Neuron (in vitro differentiated cells): ENCODE measurements at regions not wholly inside any gene's neighbourhood (a gene's known extent, or its start where the extent isn't known, plus 50 kb on each side); places are given as distances from the start of the nearest gene placed in this dataset.
"Not testable (repeated sequence)": the region's sequence is repeated elsewhere in the genome, so short reads cannot be mapped to it uniquely, and the experiment has no call there.

Source experiments
- H2AFZ ChIP-seq: one replicate; pipeline ENCODE4 v1.6.1; 2013; ENCODE audit warnings: low read depth, mild to moderate bottlenecking, inconsistent platforms, low read length, moderate library complexity
- H3K27me3 ChIP-seq: one replicate; pipeline ENCODE4 v1.6.1; 2013; ENCODE audit warnings: low read length; ENCODE audit not compliant: insufficient read depth
- H3K36me3 ChIP-seq: one replicate; pipeline ENCODE4 v1.6.1; 2013; ENCODE audit warnings: low read length; ENCODE audit not compliant: insufficient read depth
- H3K4me1 ChIP-seq: one replicate; pipeline ENCODE4 v1.6.1; 2013; ENCODE audit warnings: low read length; ENCODE audit not compliant: insufficient read depth
- H3K4me3 ChIP-seq: 2 replicates; pipeline ENCODE4 v1.5.1; 2013; ENCODE audit warnings: mild to moderate bottlenecking, low read length, moderate library complexity
- H3K9me3 ChIP-seq: one replicate; pipeline ENCODE4 v1.6.1; 2013; ENCODE audit warnings: low read length

DNA sequence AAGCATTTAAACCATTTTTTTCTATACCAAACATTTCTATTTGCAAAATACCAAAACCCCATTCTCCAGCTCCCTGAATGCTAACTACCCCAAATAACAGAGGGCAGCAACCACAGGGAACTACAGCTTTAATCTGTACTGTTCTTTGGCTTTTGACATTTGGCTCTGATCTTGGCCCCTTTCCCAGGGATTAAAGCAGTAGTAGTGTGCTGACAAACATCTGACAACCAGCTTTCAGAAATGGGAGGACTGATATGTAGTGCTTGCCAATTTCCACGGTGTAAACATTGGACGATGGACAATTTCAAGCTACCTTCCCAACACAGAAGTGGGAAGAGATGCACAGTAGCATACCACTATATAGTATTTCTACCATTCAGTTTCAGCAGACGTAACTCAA is 88.4 kb upstream of the TEAD1 start:
- H3K4me1 ChIP-seq, result no peaks in the 10 kb centered on the region
- no peak overlapping the region for H3K4me3 ChIP-seq
- no peaks in the 10 kb centered on the region for H3K9me3 ChIP-seq
- H2AFZ ChIP-seq, result no peak overlapping the region
- no peaks in the 10 kb centered on the region for H3K36me3 ChIP-seq
- no peaks in the 10 kb centered on the region for H3K27me3 ChIP-seq

DNA sequence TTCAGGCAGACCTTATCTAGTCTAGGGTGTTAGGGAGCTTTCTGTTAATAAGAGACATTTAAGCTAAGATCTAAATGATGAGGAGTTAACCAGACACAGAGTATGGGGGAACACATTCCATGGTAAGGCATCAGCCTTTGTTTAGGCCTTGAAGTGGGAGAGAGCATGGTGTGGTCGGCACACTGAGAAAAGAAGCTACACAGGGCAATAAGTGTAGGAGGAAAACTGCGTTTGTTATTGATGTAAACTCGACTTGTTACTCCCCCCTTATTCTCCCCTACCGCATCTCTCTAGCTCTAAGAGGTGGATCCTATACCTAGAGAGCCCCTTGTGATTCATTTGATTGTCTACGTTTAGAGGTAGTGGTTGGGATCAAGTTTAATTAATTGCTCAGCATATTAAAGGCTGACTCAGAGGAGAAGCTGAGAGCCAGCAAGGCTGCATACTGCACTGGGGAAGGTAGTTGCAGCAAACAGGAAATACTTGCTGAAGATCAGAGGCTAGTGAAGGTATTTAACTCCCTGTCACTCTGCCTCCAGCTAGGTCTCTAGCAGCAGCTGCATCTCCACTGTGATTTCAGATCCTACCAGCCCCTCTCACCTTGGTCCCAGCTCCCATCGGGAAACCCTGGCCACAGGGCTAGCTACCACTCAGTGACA is 86.8 kb upstream of the TEAD1 start:
- Histone ChIP-seq H3K36me3 (no peaks in the 10 kb centered on the region), H3K4me3 (no peak overlapping the region), H3K4me1 (no peaks in the 10 kb centered on the region), H3K9me3 (no peaks in the 10 kb centered on the region), H3K27me3 (no peaks in the 10 kb centered on the region), H2AFZ (no peak overlapping the region)

DNA sequence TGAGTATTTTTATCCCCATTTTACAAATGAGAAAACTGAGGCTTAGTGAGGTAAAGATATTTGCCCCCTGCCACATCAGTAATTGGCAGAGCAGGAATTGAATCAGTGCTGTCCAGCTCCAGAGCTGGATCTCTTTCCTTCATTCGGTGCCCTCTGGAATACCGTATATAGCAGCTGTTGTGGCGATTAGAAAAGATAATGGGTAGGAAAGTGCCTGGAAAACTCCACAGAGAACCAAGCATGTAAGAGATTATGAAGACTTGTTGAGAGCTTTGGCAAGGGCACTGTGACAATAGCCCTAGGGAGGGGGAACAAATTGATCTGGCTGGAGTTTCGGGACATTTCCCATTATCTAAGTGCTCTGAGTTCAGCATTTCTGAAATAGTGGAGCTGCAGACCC is 82.5 kb upstream of the TEAD1 start:
- Histone ChIP-seq H3K36me3 (no peaks in the 10 kb centered on the region), H3K4me1 (no peaks in the 10 kb centered on the region), H3K9me3 (no peaks in the 10 kb centered on the region), H2AFZ (no peak overlapping the region), H3K4me3 (no peak overlapping the region), H3K27me3 (no peaks in the 10 kb centered on the region)

DNA sequence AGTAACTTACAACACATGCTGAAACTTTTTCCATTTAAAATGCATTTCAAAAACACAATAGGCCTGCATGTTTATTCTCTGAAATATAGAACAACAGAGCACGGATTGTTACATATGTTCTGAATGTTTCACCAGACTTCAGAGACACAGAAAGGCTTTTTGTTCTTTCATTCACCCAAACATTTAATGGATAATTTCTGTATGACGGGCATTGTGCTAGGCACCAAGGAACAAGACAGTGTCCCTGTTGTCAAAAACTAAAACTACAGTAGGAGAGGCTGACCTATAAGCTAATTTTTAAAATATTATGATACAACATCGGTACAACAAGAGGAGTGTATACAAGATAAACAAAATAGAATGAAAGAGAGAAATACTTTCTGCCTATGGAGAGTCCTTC is 81.9 kb upstream of the TEAD1 start:
- H3K4me3 ChIP-seq, result no peak overlapping the region
- H3K36me3 ChIP-seq, result no peaks in the 10 kb centered on the region
- no peaks in the 10 kb centered on the region for H3K27me3 ChIP-seq
- H2AFZ ChIP-seq, result no peak overlapping the region
- no peaks in the 10 kb centered on the region for H3K9me3 ChIP-seq
- no peaks in the 10 kb centered on the region for H3K4me1 ChIP-seq

DNA sequence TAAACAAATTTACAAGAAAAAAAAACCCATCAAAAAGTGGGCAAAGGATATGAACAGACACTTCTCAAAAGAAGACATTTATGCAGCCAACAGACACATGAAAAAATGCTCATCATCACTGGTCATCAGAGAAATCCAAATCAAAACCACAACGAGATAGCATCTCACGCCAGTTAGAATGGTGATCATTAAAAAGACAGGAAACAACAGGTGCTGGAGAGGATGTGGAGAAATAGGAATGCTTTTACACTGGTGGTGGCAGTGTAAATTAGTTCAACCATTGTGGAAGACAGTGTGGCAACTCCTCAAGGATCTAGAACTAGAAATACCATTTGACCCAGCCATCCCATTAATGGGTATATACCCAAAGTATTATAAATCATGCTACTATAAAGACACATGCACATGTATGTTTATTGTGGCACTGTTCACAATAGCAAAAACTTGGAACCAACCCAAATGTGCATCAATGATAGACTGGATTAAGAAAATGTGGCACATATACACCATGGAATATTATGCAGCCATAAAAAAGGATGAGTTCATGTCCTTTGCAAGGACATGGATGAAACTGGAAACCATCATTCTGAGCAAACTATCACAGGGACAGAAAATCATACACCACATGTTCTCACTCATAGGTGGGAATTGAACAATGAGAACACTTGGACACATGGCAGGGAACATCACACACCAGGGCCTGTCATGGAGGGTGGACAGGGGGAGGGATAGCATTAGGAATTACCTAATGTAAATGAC is 79.0 kb upstream of the TEAD1 start:
- not testable (repeated sequence) for H3K4me3 ChIP-seq, H3K4me1 ChIP-seq, H3K36me3 ChIP-seq, H2AFZ ChIP-seq, H3K27me3 ChIP-seq, H3K9me3 ChIP-seq

DNA sequence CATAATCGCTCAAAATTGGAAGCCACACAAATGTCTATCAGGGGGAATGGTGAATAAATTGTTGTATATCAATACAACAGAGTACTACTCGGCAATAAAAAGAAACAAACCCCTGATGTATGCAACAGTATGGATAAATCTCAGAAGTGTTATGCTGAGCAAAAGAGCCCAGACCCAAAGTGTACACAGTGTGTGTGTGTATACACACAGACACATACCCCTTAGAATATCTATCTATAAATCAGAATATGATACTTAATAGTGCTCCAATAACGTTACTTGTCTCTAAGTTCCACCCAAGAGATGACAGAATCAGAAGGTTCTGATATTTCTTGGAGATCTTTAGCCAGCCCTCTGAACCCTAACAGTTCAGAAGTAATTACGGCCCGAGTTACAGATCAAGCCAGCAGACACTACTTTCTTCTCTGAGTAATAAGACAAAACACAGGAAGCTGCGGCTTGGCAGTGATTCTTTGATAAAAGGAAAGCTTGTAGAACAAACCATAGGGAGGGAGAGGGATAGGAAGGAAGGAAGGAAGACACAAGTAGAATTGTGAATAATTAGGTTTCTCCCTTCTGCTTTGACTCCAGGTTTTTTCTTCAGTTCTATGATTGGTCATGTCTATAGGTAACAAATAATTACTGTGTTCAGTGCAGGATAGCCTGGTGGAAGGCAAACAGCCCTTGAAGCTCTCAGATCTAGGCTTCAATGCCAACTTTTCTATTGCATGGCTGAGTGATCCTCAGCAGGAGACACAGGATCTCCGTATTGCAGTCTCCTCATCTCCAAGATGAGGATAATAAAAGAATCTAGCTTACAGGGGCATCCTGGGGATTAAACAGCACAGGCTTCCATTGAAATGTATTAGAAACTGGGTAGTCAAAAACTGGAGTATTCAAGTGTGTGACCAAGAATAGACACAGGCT is 75.6 kb upstream of the TEAD1 start:
- Histone ChIP-seq H3K4me3 (no peak overlapping the region), H3K36me3 (no peaks in the 10 kb centered on the region), H2AFZ (peak overlapping the region; percentile 58), H3K4me1 (no peaks in the 10 kb centered on the region), H3K27me3 (no peaks in the 10 kb centered on the region), H3K9me3 (no peaks in the 10 kb centered on the region)

DNA sequence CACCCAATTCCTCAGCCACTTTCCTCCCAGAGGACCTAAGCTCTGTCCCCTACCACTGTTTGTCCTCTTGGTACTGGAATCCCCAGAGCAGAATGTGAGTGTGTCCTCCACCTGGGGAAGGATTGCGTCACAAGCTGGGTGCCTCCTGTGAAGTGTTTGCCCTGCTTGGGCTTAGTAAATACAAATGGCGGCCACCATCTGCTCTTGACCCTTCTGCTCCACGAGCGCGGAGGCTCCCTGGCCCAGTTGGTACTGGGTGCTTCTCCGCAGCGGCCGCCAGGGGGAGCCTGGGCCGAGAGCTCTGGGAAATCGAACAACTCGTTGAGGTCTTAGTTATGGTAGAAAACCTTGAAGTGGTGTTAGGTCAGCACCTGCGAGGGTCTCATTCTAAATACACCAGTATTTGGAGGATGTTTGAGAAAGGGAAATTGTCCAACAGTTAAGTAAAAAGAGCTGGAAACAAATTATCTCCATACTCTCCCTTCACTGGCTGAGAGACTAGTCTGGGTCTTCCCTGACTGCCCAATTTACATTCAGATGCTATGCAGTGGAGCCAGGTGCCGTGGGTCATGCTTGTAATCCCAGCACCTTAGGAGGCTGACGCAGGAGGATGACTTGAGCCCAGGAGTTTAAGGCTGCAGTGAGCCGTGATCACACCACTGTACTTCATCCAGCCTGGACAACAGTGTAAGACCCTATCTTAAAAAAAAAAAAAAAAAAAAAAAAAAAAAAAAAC is 74.6 kb upstream of the TEAD1 start:
- H3K27me3 ChIP-seq, result no peaks in the 10 kb centered on the region
- H3K36me3 ChIP-seq, result no peaks in the 10 kb centered on the region
- no peak overlapping the region for H3K4me3 ChIP-seq
- no peaks in the 10 kb centered on the region for H3K9me3 ChIP-seq
- no peak overlapping the region for H2AFZ ChIP-seq
- H3K4me1 ChIP-seq, result no peaks in the 10 kb centered on the region

DNA sequence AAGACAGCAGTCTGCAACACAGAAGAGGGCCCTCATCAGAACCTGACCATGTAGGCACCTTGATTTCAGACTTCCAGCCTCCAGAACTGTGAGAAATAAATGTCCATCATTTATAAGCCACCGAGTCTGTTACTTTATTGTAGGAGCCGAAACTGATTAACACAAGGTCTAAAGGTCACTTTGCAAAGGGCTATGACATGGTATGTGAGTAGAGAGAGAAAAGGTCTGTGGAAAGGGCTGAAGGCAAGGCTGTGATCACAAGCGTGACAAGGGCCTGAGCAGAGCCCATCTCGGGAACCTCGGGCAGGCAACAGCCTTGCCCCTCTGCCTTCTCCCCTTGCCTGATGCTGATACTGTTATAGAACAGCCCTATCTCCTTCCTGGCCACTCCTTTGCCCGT is 73.4 kb upstream of the TEAD1 start:
- H2AFZ ChIP-seq, result no peak overlapping the region
- no peaks in the 10 kb centered on the region for H3K36me3 ChIP-seq
- no peaks in the 10 kb centered on the region for H3K4me1 ChIP-seq
- no peaks in the 10 kb centered on the region for H3K9me3 ChIP-seq
- H3K4me3 ChIP-seq, result no peak overlapping the region
- no peaks in the 10 kb centered on the region for H3K27me3 ChIP-seq

DNA sequence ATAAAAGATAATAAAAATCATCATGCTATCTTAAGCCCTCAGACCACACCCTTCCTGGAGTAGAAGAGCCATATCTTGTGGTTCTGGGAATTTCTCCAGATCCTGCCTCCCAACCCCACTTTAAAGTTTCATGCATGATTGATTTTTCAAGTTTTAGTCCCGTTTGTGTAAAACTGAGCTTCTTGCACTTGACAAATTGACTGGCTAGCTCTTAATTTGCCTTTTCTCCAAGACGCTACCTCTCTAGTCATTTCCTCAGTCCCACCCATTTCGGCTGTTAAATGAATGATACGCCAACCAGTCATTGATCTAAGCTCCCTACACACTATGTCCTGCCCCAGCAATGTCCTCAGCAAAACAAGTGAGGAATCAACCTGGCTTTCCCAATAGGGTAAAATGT is 71.8 kb upstream of the TEAD1 start:
- no peaks in the 10 kb centered on the region for H3K9me3 ChIP-seq
- no peaks in the 10 kb centered on the region for H3K27me3 ChIP-seq
- H3K4me3 ChIP-seq, result no peak overlapping the region
- no peaks in the 10 kb centered on the region for H3K4me1 ChIP-seq
- H2AFZ ChIP-seq, result no peak overlapping the region
- no peaks in the 10 kb centered on the region for H3K36me3 ChIP-seq

DNA sequence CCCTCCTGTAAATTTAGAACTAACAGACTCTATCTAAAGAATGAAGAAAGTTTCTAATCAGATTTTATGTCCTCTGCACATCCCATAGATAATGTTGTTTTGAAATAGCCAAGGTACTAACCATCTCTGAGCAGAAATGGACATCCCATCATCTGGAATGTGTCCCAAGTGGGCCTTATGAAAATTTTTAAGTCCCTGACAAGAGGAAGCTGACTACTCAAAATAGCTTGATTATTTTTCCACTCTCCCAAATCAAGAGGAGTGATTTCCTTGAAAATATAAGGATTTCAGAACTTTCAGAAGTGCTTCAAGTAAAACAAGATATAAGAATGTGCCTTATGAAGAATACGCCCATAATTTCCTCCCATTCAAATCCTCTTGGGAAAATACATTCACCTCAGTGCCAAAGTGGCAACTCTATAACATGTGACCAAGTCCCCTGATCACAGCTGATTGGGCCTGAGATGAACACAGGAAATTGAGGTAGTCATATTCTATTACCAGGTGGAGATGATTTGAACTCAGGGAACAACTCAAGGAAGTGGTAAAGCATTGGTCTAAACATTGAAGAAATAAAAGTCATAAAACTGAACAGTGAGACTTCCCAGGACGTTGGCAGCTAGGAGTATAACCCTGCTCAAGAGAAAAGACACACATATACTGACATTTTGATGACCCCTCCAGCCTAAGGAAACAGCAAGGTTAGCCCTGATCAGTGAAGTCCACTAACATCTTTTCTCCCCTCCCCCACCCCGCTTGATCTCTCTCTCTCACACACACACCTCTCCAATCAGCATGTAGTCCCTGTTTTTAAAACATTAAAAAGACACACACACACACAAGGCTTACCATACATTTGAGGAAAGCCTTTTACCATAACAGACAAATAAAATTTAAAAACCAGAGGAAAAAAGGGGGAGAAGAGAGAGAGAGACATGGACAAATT is 70.8 kb upstream of the TEAD1 start:
- Histone ChIP-seq H3K4me1 (no peaks in the 10 kb centered on the region), H3K9me3 (no peaks in the 10 kb centered on the region), H3K36me3 (no peaks in the 10 kb centered on the region)

DNA sequence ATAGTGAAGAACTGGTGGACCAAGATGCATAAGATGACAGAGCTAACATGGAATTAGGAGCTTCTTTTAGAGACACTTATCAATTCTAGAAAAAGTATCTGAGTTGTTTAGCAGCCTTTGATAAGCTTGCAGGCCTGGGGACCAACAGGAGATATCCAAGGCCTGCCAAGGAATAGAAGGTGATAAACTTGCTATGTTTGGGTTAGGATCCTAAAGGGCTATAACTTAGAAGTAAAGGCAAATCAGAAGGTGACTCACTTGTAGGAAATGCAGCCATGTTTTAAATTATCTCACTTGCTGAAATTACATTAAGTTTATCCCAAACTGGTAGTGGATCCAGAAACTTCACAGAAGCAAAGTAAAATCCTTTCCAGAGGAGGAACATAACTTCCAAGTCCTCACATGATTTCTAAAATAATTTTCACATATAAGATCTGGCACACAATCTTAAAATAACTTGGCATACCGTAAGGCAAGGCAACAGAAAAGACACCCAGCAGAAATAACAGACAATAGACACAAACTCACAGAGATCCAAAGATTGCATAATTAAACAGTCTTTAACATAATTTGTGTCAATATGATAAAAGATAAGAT is 69.6 kb upstream of the TEAD1 start:
- no peaks in the 10 kb centered on the region for H3K36me3 ChIP-seq
- no peak overlapping the region for H2AFZ ChIP-seq
- no peaks in the 10 kb centered on the region for H3K9me3 ChIP-seq
- H3K27me3 ChIP-seq, result no peaks in the 10 kb centered on the region
- H3K4me3 ChIP-seq, result no peak overlapping the region
- H3K4me1 ChIP-seq, result no peaks in the 10 kb centered on the region

More for the DNA sequence above, 70.8 kb upstream of the TEAD1 start:
- Histone ChIP-seq H3K4me3 (no peak overlapping the region), H2AFZ (no peak overlapping the region), H3K27me3 (no peaks in the 10 kb centered on the region)

DNA sequence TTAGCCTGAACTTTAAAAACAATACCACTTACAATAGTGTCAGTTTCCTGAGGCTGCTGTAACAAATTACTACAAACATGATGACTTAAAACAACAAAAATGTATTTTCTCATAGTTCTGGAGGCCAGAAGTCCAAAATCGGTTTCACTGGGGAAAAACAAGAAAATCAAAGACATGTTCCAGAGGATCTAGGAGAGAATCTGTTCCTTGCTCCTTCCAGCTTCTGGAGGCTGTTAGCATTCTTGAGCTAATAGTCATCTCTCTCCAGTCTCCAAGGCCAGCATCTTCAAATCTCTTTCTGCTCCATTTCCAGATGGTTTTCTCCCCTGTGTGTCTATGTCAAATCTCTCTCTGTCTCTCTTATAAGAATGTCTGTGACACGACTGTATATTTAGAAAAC is 67.6 kb upstream of the TEAD1 start:
- H3K27me3 ChIP-seq, result no peaks in the 10 kb centered on the region
- no peaks in the 10 kb centered on the region for H3K36me3 ChIP-seq
- H3K9me3 ChIP-seq, result no peaks in the 10 kb centered on the region
- no peaks in the 10 kb centered on the region for H3K4me1 ChIP-seq
- H2AFZ ChIP-seq, result no peak overlapping the region
- H3K4me3 ChIP-seq, result no peak overlapping the region
